ENCODE measurements at regions not wholly inside any gene's neighbourhood (a gene's known extent, or its start where the extent isn't known, plus 50 kb on each side); places are given as distances from the start of the nearest gene placed in this dataset.

- TF ChIP-seq EP300 (IDR thresholded peaks at IDR 0.05): no peak
- TF ChIP-seq, protein P1, sequence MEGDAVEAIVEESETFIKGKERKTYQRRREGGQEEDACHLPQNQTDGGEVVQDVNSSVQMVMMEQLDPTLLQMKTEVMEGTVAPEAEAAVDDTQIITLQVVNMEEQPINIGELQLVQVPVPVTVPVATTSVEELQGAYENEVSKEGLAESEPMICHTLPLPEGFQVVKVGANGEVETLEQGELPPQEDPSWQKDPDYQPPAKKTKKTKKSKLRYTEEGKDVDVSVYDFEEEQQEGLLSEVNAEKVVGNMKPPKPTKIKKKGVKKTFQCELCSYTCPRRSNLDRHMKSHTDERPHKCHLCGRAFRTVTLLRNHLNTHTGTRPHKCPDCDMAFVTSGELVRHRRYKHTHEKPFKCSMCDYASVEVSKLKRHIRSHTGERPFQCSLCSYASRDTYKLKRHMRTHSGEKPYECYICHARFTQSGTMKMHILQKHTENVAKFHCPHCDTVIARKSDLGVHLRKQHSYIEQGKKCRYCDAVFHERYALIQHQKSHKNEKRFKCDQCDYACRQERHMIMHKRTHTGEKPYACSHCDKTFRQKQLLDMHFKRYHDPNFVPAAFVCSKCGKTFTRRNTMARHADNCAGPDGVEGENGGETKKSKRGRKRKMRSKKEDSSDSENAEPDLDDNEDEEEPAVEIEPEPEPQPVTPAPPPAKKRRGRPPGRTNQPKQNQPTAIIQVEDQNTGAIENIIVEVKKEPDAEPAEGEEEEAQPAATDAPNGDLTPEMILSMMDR (IDR thresholded peaks at IDR 0.05): no peak
Measured at GRCh38 chrX:140422501-140422900, 82.4 kb downstream of the SOX3 start.
